Fibroblast of lung (primary cell): ENCODE measurements at regions not wholly inside any gene's neighbourhood (a gene's known extent, or its start where the extent isn't known, plus 50 kb on each side); places are given as distances from the start of the nearest gene placed in this dataset.

ENCODE experiments used
- DNase-seq, 2 donors: peaks; one replicate each; pipeline versions ENCODE4 v3.0.0 to v3.0.0-alpha.2; 2010; ENCODE audit warnings: low read depth in 2 of 2
- H2AFZ ChIP-seq: 2 replicates; pipeline ENCODE4 v1.5.1; 2012; ENCODE audit warnings: low read length, control low read depth, inconsistent platforms
- H3K27ac ChIP-seq: 2 replicates; pipeline ENCODE4 v1.5.1; 2011; ENCODE audit warnings: low read length, control low read depth; ENCODE audit not compliant: insufficient read depth
- H3K27me3 ChIP-seq: 2 replicates; pipeline ENCODE4 v1.5.1; 2011; ENCODE audit warnings: mild to moderate bottlenecking, low read length; ENCODE audit not compliant: control insufficient read depth, insufficient read depth
- H3K36me3 ChIP-seq: 2 replicates; pipeline ENCODE4 v1.5.1; 2011; ENCODE audit warnings: low read length; ENCODE audit not compliant: control insufficient read depth, insufficient read depth
- H3K4me1 ChIP-seq: 2 replicates; pipeline ENCODE4 v1.5.1; 2011; ENCODE audit warnings: low read length; ENCODE audit not compliant: control insufficient read depth, insufficient read depth; ENCODE audit errors: extremely low read depth
- H3K4me2 ChIP-seq: 2 replicates; pipeline ENCODE4 v1.5.1; 2011; ENCODE audit warnings: low read length, control low read depth; ENCODE audit not compliant: insufficient read depth; ENCODE audit errors: extremely low read depth
- H3K4me3 ChIP-seq, 4 experiments: fragments of 200-600 bp in 1 of 4; sonication (generic) in 1 of 4; replicated peaks in 1 of 4; 2 replicates each; pipeline ENCODE4 v1.5.1; 2011 to 2016; ENCODE audit warnings: low read length in 4 of 4, low read depth in 3 of 4, mild to moderate bottlenecking in 3 of 4, control low read depth in 2 of 4, inconsistent platforms in 1 of 4, mixed read lengths in 1 of 4; ENCODE audit not compliant: insufficient read depth in 1 of 4; ENCODE audit errors: control extremely low read depth in 1 of 4
- H3K79me2 ChIP-seq: 2 replicates; pipeline ENCODE4 v1.5.1; 2012; ENCODE audit warnings: mild to moderate bottlenecking, low read length, inconsistent platforms; ENCODE audit not compliant: control insufficient read depth, insufficient read depth
- H3K9ac ChIP-seq: 2 replicates; pipeline ENCODE4 v1.5.1; 2011; ENCODE audit warnings: mild to moderate bottlenecking, low read length, control low read depth; ENCODE audit not compliant: insufficient read depth
- H3K9me3 ChIP-seq: 2 replicates; pipeline ENCODE4 v1.5.1; 2012; ENCODE audit warnings: low read depth, low read length; ENCODE audit not compliant: control insufficient read depth, insufficient read depth
- H4K20me1 ChIP-seq: 2 replicates; pipeline ENCODE4 v1.5.1; 2011; ENCODE audit warnings: low read length; ENCODE audit not compliant: control insufficient read depth, insufficient read depth; ENCODE audit errors: extremely low read depth
- CTCF ChIP-seq, 2 donors: IDR thresholded peaks in 1 of 2; conservative IDR thresholded peaks in 1 of 2; 1 replicate in 1 of 2; 2 replicates in 1 of 2; pipeline ENCODE4 v1.5.1; 2011 to 2012; ENCODE audit warnings: low read length in 2 of 2, control low read depth in 1 of 2, inconsistent platforms in 1 of 2, low read depth in 1 of 2, mild to moderate bottlenecking in 1 of 2
- EZH2 ChIP-seq: IDR thresholded peaks from 2 replicates; pipeline ENCODE4 v1.5.1; 2012; ENCODE audit warnings: low read length, control low read depth, mild to moderate bottlenecking; ENCODE audit errors: missing control alignments

- no peaks in the 10 kb centered on the region for H3K36me3 ChIP-seq
- no peak overlapping the region for H3K4me3 ChIP-seq
- no peaks in the 10 kb centered on the region for H4K20me1 ChIP-seq
- no peak overlapping the region for H3K4me2 ChIP-seq
- TF ChIP-seq CTCF (conservative IDR thresholded peaks at IDR 0.05 in 1 of 2, IDR thresholded peaks at IDR 0.05 in 1 of 2; ENCODE audit: low read depth in 1 of 2, low read length in 2 of 2) (no peak), EZH2 (no peak)
- DNase-seq, result no peak
- no peaks in the 10 kb centered on the region for H3K9me3 ChIP-seq
- no peaks in the 10 kb centered on the region for H3K79me2 ChIP-seq
- H3K4me1 ChIP-seq, result no peaks in the 10 kb centered on the region
- no peak overlapping the region for H3K27ac ChIP-seq
- H2AFZ ChIP-seq, result no peak overlapping the region
- H3K9ac ChIP-seq, result no peak overlapping the region
- no peaks in the 10 kb centered on the region for H3K27me3 ChIP-seq
These were observed 215.9 kb upstream of the RRP15 start for GRCh38 chr1:218069180-218069579.

DNA sequence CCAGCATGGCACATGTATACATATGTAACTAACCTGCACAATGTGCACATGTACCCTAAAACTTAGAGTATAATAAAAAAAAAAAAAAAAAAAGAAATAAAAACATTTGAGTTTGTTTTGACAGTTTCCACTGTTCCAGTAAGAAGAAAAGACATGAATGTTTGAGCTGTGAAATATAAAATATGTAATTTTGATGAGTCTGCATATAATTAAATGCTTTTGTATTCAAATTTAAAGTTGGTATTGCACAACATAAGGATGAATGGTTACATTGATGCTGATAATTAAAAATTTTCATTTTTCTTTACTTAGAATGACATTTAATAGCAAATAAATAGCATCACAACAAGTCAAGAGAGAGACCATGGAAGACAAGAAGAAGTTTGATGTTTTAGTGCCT is 212.0 kb upstream of the RRP15 start:
- no peak for DNase-seq
- no peaks in the 10 kb centered on the region for H3K79me2 ChIP-seq
- no peaks in the 10 kb centered on the region for H4K20me1 ChIP-seq
- no peak overlapping the region for H3K4me2 ChIP-seq
- H3K4me1 ChIP-seq, result no peaks in the 10 kb centered on the region
- TF ChIP-seq CTCF (conservative IDR thresholded peaks at IDR 0.05 in 1 of 2, IDR thresholded peaks at IDR 0.05 in 1 of 2; ENCODE audit: low read depth in 1 of 2, low read length in 2 of 2), result no peak
- no peak for TF ChIP-seq EZH2
- no peaks in the 10 kb centered on the region for H3K27me3 ChIP-seq
- H3K9me3 ChIP-seq, result no peaks in the 10 kb centered on the region
- H3K9ac ChIP-seq, result no peak overlapping the region
- no peak overlapping the region for H3K27ac ChIP-seq
- H3K4me3 ChIP-seq, result no peak overlapping the region
- no peak overlapping the region for H2AFZ ChIP-seq
- no peaks in the 10 kb centered on the region for H3K36me3 ChIP-seq

- H3K9ac ChIP-seq, result no peak overlapping the region
- TF ChIP-seq CTCF (conservative IDR thresholded peaks at IDR 0.05 in 1 of 2, IDR thresholded peaks at IDR 0.05 in 1 of 2; ENCODE audit: low read depth in 1 of 2, low read length in 2 of 2) (no peak), EZH2 (no peak)
These were observed 206.2 kb upstream of the RRP15 start for GRCh38 chr1:218078916-218079315.

More at GRCh38 chr1:218078916-218079315, 206.2 kb upstream of the RRP15 start:
- Histone ChIP-seq H3K4me3 (no peak overlapping the region), H3K27me3 (no peaks in the 10 kb centered on the region), H2AFZ (no peak overlapping the region), H3K4me1 (no peaks in the 10 kb centered on the region), H3K9me3 (no peaks in the 10 kb centered on the region), H3K36me3 (no peaks in the 10 kb centered on the region), H3K27ac (no peak overlapping the region), H4K20me1 (no peaks in the 10 kb centered on the region), H3K4me2 (no peak overlapping the region), H3K79me2 (no peaks in the 10 kb centered on the region)
- DNase-seq, result no peak
